ENCODE measurements at regions not wholly inside any gene's neighbourhood (a gene's known extent, or its start where the extent isn't known, plus 50 kb on each side); places are given as distances from the start of the nearest gene placed in this dataset.

GRCh38 chr3:150194513-150194912 lies 213.6 kb upstream of the TSC22D2 start:
- TF ChIP-seq CTCF (conservative IDR thresholded peaks at IDR 0.05; ENCODE audit: low read depth, low read length): no peak
- no peak for TF ChIP-seq POLR2A (IDR thresholded peaks at IDR 0.05; ENCODE audit: low read depth, low read length)
- no peak for TF ChIP-seq BHLHE40 (IDR thresholded peaks at IDR 0.05; ENCODE audit: low read depth, low read length)
- TF ChIP-seq USF2 (IDR thresholded peaks at IDR 0.05; ENCODE audit: low read depth, low read length): no peak
- TF ChIP-seq MXI1 (IDR thresholded peaks at IDR 0.05; ENCODE audit: borderline replicate concordance, low read depth, low read length): no peak
- no peak for TF ChIP-seq RFX5 (IDR thresholded peaks at IDR 0.05; ENCODE audit: low read depth, low read length)
- TF ChIP-seq MAZ (IDR thresholded peaks at IDR 0.05; ENCODE audit: borderline replicate concordance, low read depth, low read length): no peak

Measured in IMR-90 (cell line).